Fibroblast of lung (primary cell): ENCODE measurements at regions not wholly inside any gene's neighbourhood (a gene's known extent, or its start where the extent isn't known, plus 50 kb on each side); places are given as distances from the start of the nearest gene placed in this dataset.
"Not testable (repeated sequence)": the region's sequence is repeated elsewhere in the genome, so short reads cannot be mapped to it uniquely, and the experiment has no call there.

ENCODE experiments used
- CTCF ChIP-seq, 2 donors: IDR thresholded peaks in 1 of 2; conservative IDR thresholded peaks in 1 of 2; 1 replicate in 1 of 2; 2 replicates in 1 of 2; pipeline ENCODE4 v1.5.1; 2011 to 2012; ENCODE audit warnings: low read length in 2 of 2, control low read depth in 1 of 2, inconsistent platforms in 1 of 2, low read depth in 1 of 2, mild to moderate bottlenecking in 1 of 2
- EZH2 ChIP-seq: IDR thresholded peaks from 2 replicates; pipeline ENCODE4 v1.5.1; 2012; ENCODE audit warnings: low read length, control low read depth, mild to moderate bottlenecking; ENCODE audit errors: missing control alignments

GRCh38 chr9:65408806-65409205 lies 123.8 kb upstream of the FOXD4L5 start:
- TF ChIP-seq CTCF (conservative IDR thresholded peaks at IDR 0.05 in 1 of 2, IDR thresholded peaks at IDR 0.05 in 1 of 2; ENCODE audit: low read depth in 1 of 2, low read length in 2 of 2); EZH2: not testable (repeated sequence)
